Dedifferentiated amniotic fluid mesenchymal stem cell (primary cell): ENCODE measurements at regions not wholly inside any gene's neighbourhood (a gene's known extent, or its start where the extent isn't known, plus 50 kb on each side); places are given as distances from the start of the nearest gene placed in this dataset.

ENCODE experiments used
- DNase-seq: peaks from one replicate; pipeline ENCODE4 v3.0.0-alpha.2; 2016; ENCODE audit errors: extremely low spot score

- no peak for DNase-seq
Measured at GRCh38 chr1:80915491-80915890, 885.2 kb upstream of the ADGRL2 start.

- no peak for DNase-seq
Measured at GRCh38 chr1:80910426-80910825, 890.3 kb upstream of the ADGRL2 start.

- DNase-seq = no peak
Measured at GRCh38 chr1:80909172-80909784, 891.5 kb upstream of the ADGRL2 start.

- DNase-seq = no peak
Measured at GRCh38 chr1:80896781-80897356, 903.9 kb upstream of the ADGRL2 start.

GRCh38 chr1:80894921-80895320 is 905.8 kb upstream of the ADGRL2 start:
- no peak for DNase-seq

GRCh38 chr1:80893115-80893514 is 907.6 kb upstream of the ADGRL2 start:
- DNase-seq = no peak

GRCh38 chr1:80892539-80892938 is 908.2 kb upstream of the ADGRL2 start:
- no peak for DNase-seq

- no peak for DNase-seq
Measured at GRCh38 chr1:80891871-80892270, 908.9 kb upstream of the ADGRL2 start.

- DNase-seq = peak; percentile 35
Measured at GRCh38 chr1:80882553-80882952, 918.2 kb upstream of the ADGRL2 start.

GRCh38 chr1:80878343-80878742 is 922.4 kb upstream of the ADGRL2 start:
- no peak for DNase-seq

GRCh38 chr1:80876035-80876434 is 924.7 kb upstream of the ADGRL2 start:
- DNase-seq = no peak

GRCh38 chr1:80869299-80869698 is 931.4 kb upstream of the ADGRL2 start:
- no peak for DNase-seq

GRCh38 chr1:80847904-80848303 is 952.8 kb upstream of the ADGRL2 start:
- no peak for DNase-seq

- DNase-seq = no peak
Measured at GRCh38 chr1:80846966-80847365, 953.8 kb upstream of the ADGRL2 start.

GRCh38 chr1:80842796-80843195 is 957.9 kb upstream of the ADGRL2 start:
- no peak for DNase-seq

- no peak for DNase-seq
Measured at GRCh38 chr1:80841261-80841660, 959.5 kb upstream of the ADGRL2 start.

GRCh38 chr1:80837066-80837465 is 963.7 kb upstream of the ADGRL2 start:
- DNase-seq = no peak

- DNase-seq = no peak
Measured at GRCh38 chr1:80836505-80836904, 964.2 kb upstream of the ADGRL2 start.

GRCh38 chr1:80827666-80828065 is 973.1 kb upstream of the ADGRL2 start:
- DNase-seq = no peak

- DNase-seq = no peak
Measured at GRCh38 chr1:80825067-80825466, 975.7 kb upstream of the ADGRL2 start.

GRCh38 chr1:80818211-80818610 is 982.5 kb upstream of the ADGRL2 start:
- no peak for DNase-seq

- no peak for DNase-seq
Measured at GRCh38 chr1:80807981-80808380, 992.8 kb upstream of the ADGRL2 start.

- no peak for DNase-seq
Measured at GRCh38 chr1:80806431-80806830, 994.3 kb upstream of the ADGRL2 start.

GRCh38 chr1:80801695-80802094 is 999.0 kb upstream of the ADGRL2 start:
- peak; percentile 19 for DNase-seq
